GM19397 (cell line): ENCODE measurements at regions not wholly inside any gene's neighbourhood (a gene's known extent, or its start where the extent isn't known, plus 50 kb on each side); places are given as distances from the start of the nearest gene placed in this dataset.
"Not testable (repeated sequence)": the region's sequence is repeated elsewhere in the genome, so short reads cannot be mapped to it uniquely, and the experiment has no call there.

Source experiments
- ATAC-seq: cut with Tn5 transposase; IDR thresholded peaks from one replicate; pipeline ENCODE4 v1.9.1; 2021; ENCODE audit warnings: mild to moderate bottlenecking, moderate library complexity; ENCODE audit not compliant: unreplicated experiment

DNA sequence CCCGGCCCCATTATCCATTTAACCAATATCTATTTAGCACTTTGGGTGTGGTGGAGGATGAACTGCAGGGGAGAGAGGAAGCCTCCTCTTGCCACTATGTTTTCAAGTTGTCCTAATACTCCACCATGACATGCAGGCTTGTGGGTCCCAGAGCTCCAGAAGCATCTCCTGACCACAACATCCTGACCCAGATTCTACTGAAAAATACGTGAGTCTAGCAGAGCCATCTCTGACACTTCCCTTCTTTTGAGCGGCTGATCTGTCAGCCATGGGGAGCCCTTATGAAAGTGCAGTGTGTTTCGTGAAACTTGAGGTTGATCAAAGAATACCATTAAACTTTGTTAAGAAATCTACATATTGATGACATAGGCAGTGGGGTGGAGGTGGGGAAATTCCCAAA, 126.6 kb downstream of the UNC93B1 start:
- ATAC-seq, result not testable (repeated sequence)

DNA sequence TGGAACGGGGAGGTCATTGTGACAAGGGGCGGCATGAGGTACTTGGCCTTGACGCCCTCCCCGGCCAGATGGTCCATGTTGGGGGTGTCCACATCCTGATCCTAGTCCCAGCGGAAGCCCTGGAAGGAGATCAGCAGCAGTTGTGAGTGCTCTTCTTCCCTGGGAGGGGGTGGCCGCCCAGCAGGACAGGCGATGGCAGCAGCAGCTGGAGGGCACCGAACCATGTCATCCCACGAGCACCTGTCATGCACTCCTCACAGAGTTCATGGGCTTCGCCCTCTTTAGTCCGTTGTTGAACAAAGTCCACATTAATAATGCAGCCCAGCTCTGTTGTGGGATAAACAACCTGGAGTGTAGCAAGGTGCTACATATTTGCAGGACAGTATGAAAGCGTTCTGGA, 130.7 kb downstream of the UNC93B1 start:
- not testable (repeated sequence) for ATAC-seq

DNA sequence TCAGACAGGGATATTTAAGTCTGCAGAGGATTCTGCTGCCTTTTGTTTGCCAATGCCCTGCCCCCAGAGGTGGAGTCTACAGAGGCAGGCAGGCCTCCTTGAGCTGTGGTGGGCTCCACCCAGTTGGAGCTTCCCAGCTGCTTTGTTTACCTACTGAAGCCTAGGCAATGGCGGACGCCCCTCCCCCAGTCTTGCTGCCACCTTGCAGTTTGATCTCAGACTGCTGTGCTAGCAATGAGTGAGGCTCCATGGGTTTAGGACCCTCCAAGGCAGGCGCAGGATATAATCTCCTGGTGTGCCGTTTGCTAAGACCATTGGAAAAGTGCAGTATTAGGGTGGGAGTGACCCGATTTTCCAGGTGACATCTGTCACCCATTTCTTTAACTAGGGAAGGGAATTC, 132.7 kb downstream of the UNC93B1 start:
- not testable (repeated sequence) for ATAC-seq

DNA sequence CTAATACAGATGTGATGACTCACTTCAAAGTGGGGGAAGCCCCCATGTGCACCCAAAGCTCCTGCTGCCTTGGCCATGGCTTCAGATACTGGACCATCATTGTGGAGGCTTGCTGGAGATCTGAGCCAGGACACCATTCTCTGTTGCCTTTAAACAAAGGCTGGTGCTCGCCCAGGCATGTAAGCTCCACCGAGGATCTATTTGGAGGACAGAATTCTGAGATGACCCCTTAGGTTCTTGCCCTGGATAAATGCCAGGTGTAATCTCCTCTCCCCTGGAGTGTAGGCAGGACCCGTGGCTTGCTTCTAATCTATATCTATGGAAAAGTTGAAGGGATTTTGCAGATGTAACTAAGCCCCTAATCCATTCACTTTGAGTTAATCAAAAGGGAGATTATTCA, 141.0 kb downstream of the UNC93B1 start:
- ATAC-seq, result not testable (repeated sequence)

DNA sequence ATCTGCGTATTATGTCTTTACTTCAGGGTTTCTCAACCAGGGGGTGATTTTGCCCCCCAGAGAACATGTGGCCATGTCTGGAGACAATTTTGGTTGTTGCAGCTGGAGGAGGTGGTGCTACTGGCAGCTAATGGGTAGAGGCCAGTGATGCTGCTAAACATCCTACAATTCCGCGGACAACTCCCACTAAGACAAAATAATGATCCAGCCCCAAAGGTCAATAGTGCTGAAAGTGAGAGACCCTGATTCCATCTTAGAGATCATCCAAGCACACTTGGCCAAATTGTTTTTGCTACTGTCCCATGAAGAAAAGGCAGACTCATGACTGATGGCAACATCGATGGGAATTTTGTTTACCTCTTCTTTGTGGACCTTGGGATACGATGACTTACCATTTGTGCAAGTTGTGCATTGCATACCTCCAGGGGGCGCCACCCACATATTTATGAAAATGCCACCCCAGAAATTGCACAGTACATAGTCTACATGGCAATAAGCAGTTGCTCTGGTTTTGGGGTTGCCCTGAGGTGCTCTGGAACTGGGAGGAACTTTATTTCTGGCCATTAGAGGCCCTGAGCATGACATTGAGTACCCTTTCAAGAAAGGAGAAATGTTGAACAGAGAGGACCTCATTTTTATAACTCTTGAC, 144.3 kb downstream of the UNC93B1 start:
- ATAC-seq, result not testable (repeated sequence)

DNA sequence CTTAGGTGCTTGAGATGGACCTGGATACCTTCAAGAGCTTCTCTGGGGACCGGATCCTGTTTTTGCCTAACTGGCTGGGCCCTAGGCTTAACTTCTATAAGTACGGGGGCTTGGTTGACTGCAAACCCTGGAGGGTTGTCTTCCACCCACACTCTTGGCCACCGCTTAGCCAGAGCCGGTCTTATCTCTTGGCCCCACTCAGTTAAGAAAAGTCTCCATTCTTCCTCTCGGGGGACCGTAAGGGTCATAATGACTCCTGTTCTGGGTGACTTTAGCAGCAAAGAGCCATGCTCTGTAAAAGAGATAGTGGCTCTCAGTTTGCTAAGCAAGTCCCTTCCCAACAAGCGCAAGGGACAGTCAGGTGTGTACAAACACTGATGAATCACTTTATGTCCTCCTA, 153.2 kb downstream of the UNC93B1 start:
- ATAC-seq, result not testable (repeated sequence)

DNA sequence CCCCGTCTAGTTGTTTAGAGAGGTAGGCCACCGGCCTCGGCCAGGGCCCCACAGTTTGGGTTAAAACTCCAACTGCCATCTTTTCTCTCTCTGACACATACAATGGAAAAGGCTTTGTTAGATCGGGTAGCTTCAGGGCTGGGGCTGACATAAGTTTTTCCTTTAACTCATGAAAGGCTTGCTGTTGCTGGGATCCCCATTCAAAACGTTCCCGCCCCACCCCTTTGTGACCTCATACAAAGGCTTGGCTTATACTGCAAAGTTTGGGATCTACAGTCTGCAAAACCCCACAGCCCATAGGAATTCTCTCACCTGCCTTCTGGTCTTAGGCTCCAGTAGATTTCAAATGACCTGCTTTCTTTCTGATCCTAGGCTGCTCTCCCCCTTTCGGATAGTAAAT, 154.1 kb downstream of the UNC93B1 start:
- ATAC-seq, result not testable (repeated sequence)

DNA sequence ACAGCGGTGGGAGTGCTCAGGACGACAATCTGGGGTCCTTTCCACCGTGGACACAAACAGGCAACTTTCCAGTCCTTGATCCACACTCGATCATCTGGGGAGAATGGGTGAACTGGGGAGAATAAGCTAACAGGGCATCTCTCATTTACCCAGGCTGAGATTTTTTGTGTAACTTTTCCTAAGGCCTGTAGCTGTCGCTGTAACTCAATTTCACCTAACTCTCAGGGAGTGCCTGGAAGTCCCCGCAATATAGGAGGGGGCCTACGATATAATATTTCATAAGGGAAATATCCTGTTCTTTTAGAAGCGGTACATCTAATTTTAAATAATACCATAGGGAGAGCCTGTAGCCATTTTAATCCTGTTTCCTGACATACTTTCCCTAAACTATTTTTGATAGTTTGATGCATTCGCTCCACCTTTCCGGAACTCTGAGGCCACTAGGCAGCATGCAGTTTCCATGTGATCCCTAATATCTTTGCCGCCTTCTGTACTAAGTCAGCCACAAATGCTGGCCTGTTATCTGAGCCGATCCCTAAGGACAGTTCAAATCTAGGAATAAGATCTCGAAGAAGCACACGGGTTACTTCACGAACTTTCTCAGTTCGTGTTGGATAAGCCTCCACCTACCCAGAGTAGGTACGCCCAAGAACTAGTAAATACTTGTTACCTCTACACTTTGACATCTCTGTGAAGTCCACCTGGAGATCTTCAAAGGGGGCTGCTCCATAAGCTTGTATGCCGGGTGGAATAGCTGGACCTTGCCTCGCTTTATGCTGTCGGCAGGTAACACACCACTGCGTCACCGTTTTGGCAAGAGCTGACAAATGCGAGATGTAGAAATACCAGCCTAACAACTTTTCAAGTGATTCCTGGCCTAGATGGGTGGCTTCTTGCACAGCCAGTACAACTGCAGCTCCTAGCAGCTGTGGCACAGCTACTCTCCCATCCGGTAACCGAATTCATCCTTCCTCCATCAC, 155.7 kb downstream of the UNC93B1 start:
- ATAC-seq, result not testable (repeated sequence)

DNA sequence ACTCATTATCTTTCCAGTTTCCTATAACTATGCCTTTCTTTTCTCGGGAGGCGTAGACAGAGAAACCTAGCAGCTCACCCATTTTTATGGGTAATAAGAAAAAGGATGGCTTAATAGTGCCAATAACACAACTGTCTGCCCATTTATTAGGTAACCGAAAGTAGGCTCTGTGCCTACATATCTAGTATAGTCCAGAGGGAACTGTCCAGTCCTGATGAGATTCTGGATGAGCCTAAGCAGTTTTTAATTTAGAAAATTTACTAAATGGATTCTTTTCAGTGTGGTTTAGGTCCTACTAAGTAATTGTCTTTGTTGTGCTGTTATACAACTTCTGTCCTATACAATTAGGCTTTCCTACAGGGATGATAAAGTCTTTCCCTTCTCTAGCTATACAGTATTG, 157.6 kb downstream of the UNC93B1 start:
- not testable (repeated sequence) for ATAC-seq

DNA sequence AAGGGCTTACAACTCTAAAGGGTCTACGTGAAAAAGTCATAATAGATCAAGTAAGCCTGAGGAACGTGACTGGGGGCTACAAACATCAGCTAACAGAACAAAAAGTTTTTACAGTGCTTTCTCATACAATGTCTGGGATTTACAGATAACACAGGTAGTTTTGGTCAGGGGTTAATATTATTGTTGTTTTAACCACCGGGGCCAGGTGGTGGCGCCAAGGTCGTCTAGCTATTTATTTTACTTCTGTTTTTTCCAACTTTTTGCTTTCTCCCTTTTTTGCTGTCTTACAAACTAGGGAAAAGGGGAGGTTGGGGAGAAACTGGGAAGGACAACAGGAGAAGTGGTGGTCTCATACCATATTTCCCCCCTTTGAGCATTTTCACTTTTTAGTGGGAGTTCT, 158.6 kb downstream of the UNC93B1 start:
- not testable (repeated sequence) for ATAC-seq

DNA sequence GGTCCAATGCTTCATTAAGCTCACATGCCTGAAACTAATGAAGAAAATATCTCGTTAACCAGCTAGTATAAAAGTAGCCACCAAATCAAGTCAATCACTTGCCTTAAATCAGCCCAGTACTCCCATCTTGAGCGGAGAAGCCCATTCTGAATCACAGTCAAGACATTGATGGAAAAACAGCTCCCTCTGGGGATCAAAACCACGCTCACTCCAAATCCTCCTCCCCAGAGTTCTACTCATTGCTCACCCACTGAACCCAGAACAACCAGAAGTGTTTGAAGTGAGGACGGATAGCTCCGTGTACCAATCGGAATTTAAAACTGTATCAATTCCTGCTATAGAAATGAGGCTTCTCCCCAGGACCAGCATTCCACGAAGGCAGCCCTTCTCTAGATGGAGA, 163.3 kb downstream of the UNC93B1 start:
- not testable (repeated sequence) for ATAC-seq

DNA sequence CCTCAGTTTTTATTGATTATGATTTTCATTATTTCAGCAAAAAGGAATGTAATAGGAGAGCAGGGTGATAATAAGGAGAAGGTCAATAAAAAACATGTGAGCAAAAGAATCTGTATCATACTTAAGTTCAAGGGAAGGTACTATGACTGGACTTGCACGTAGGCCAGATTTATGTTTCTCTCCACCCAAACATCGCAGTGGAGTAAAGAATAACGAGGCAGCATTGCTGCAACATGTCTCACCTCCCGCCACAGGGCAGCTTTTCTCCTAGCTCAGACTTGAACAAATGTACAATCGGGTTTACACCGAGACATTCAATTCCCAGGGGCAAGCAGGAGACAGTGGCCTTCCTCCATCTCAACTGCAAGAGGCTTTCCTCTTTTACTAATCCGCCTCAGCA, 155.7 kb upstream of the ALDH3B2 start:
- not testable (repeated sequence) for ATAC-seq

DNA sequence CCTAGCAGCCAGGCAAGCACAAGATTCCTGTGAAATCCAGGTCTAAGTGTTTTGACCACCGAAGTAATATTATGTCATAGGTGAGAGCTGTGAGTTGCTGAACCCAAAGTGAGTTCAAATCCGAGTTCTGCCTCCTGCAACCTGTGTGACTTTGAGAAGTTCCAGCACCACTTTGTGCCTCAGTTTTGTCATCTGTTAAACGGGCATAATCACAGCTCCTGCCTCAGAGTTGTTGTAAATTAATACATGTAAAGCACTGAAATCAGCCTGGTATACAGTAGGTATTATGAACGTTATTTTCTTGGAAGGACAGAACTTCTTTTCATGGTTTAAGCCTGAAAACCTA, 152.5 kb upstream of the ALDH3B2 start:
- ATAC-seq, result not testable (repeated sequence)

DNA sequence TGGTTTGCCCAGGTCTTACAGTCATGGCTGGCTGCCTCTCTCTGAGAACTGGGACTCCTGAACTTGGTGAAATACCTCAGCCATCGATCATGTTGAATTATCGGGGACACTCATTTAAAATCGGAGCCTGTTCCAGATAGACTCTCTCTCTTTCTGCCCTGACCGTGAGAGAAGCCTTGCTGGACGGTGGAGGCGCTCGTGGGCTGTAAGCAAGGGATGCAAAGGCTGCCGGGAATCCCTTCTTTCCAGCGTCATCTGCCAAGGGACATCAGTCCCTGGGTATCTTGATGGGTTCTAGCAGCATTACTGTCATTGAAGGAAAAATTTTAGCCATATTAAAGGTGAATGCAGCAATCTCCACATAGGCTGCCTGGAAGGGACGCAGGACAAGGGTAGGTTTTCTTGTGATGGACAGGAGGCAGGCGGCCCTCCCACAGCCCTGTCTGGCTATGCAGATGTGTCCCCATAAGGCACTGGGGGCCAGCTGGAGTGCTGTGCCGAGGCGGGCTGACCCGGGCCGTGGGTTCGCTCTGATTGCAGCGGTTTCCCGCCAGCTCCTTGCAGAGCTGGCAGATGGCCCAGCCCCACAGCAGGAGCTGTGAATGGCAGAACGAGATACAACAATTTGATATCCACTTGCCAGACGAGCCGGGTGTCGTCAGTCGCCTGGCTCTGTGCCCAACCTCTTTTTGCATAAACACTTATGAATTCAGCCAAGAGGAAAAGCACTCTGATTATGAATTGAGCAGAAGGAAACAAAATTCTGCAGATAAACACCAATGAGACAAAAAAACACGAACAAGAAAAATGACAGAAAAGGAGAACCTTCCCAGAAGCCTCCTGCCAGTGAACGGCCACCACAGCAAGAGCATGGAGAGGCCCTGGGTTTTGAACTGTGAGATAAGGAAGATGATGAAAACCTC, 151.9 kb upstream of the ALDH3B2 start:
- ATAC-seq, result not testable (repeated sequence)

DNA sequence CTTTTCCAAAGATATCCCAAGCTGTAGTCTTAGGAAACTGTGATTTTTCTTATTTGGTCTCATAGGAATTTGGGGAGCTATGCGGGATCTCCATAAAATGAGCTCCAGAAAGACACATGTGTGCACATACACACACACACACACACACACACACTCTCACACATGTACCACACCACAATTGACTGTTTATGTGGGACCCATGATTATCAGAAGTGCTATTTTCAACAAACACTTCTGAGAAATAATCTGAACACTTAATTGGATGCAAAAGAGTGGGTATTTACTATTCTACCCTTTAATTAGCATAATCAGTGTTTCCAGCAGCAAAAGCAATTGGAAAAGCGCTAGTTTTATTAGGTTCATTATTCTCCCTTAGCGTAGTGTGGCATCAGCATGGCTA, 150.4 kb upstream of the ALDH3B2 start:
- not testable (repeated sequence) for ATAC-seq

DNA sequence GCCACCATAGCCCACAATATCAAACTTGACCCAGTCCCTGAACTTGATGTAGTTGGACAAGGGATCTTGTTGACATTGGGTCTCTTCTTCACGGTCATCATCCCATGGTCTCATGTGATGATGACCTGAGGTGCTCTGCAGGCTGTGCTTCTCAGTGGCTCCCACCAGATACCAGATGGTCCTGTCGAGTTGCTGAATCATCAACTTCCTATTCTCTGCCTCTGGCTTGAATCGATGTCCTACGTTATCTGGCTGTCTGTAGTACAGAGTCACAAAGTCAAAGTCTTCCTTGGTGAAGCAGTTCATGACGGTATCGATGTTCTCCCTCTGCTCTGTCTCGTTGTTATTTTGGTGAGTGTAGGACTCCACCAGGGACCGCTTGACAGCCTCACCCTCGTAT, 145.7 kb upstream of the ALDH3B2 start:
- ATAC-seq, result no peak

DNA sequence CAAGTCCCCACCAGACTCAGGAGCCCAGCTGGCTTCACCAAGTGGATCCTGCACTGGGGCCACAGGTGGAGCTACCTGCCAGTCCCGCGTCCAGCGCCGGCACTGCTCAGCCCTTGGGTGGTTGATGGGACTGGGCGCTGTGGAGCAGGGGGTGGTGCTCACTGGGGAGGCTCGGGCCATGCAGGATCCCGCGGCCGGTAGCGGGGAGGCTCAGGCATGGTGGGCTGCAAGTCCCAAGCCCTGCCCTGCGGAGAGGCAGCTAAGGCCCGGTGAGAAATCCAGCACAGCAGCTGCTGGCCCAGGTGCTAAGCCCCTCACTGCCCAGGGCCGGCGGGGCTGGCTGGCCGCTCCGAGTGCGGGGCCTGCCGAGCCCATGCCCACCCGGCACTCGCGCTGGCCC, 143.1 kb upstream of the ALDH3B2 start:
- ATAC-seq, result not testable (repeated sequence)

DNA sequence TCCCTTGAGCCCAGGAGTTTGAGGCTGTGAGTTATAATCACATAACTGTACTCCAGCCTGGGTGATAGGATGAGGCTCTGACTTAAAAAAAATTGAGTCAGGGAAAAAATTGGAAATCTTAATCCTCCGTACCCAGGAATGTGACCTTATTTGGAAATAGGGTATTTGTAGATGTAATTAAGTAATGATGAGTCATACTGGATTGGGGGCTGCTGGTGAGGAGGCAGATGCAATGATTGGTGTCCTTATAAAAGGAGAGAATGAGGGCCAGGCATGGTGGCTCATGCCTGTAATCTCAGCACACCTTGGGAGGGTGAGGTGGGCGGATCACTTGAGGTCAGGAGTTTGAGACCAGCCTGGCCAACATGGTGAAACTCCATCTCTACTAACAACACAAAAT, 134.9 kb upstream of the ALDH3B2 start:
- not testable (repeated sequence) for ATAC-seq

DNA sequence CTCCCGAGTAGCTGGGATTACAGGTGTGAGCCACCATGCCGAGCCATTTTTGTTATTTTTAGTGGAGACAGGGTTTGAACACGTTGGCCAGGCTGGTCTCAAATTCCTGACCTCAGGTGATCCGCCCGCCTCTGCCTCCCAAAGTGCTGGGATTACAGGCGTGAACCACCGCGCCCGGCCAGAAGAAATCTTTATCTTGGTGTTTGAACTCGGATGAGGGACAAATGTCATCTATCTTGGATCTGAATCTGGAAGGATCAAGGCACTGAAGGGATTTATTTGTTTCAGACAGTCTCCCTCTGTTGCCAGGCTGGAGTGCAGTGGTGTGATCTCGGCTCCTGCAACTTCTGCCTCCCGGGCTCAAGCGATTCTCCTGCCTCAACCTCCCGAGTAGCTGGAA, 133.5 kb upstream of the ALDH3B2 start:
- not testable (repeated sequence) for ATAC-seq

DNA sequence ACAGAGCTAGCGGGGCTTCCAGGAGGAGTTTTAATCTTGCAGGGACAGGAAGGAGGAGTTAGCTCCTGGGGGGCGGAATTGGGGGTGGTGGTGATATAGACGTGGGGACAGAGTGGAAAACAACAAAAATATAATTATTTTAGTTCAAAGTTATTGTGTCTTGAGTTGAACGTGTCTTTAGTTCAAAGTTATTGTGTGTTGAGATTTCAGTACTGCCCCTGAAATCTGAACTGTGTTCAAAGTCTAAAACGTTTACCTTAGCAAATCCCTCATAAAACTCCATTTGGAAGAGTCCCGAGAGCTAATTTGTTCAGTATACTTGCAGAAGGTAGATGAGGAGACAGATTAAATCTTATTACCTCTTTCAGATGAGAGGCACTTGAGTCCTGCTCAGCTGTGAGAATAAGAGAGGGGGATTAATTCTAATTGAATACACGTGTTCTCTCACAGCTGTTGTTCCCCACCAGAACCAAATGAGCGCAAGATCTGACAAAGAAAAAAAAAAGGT, 132.4 kb upstream of the ALDH3B2 start:
- not testable (repeated sequence) for ATAC-seq

DNA sequence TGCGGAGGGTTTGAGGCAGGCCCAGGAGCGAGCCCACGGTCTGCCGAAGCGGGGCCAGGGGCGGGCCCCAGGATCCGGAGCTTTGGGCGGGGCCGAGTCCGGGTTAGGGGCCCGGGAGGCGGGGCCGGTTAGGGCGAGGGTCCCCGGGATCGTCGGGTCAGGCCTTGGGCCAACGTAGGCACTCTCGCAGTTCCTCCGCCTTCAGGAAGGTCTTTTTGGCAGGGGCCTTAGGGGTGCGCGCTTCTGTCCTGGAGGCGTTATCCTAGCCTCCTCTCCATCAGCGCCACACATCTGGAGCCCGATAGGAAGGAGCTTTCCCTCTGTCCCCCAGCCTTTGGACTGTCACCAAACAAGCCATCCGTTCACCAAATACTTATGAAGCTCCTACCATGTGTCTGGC, 131.8 kb upstream of the ALDH3B2 start:
- not testable (repeated sequence) for ATAC-seq
